ENCODE measurements at regions not wholly inside any gene's neighbourhood (a gene's known extent, or its start where the extent isn't known, plus 50 kb on each side); places are given as distances from the start of the nearest gene placed in this dataset.

GRCh38 chr1:177448036-177448615 lies 277.4 kb downstream of the BRINP2 start:
- Histone ChIP-seq H3K4me1 (replicated peaks in 1 of 2) (peaks cover 0 to 3% of the 10 kb centered on the region in 2 donors), H3K27ac (no peak overlapping the region), H3K4me3 (no peak overlapping the region)
- in situ Hi-C loops (cut with MboI; ENCODE audit: low pct_unique_long_range_greater_than_20kb in 2 of 9, low sequenced_read_pairs in 9 of 9, unreplicated experiment in 9 of 9) = no loop called here
- ATAC-seq (replicated peaks in 6 of 8) = peak in 1 of 8 experiments; percentile 27
- WGBS, 10 experiments = 43 to 100% (median 90%) methylated on average over 1 to 2 of the region's 2 CpGs; no CpG with 5 or more reads in 4 of the 10 experiments

GRCh38 chr1:177444997-177445746 lies 274.4 kb downstream of the BRINP2 start:
- H3K27ac ChIP-seq = no peak overlapping the region
- in situ Hi-C loops (cut with MboI; ENCODE audit: low pct_unique_long_range_greater_than_20kb in 2 of 9, low sequenced_read_pairs in 9 of 9, unreplicated experiment in 9 of 9) = no loop called here
- 11 to 95% (median 78%) methylated on average over 1 to 3 of the region's 3 CpGs; no CpG with 5 or more reads in 1 of the 10 experiments for WGBS, 10 experiments

GRCh38 chr1:177443003-177443402 lies 272.2 kb downstream of the BRINP2 start:
- in situ Hi-C loops (cut with MboI; ENCODE audit: low pct_unique_long_range_greater_than_20kb in 2 of 9, low sequenced_read_pairs in 9 of 9, unreplicated experiment in 9 of 9) = no loop called here
- Histone ChIP-seq H3K4me3 (no peak overlapping the region), H3K4me1 (replicated peaks in 1 of 2) (peaks cover 0 to 3% of the 10 kb centered on the region in 2 donors), H3K27ac (no peak overlapping the region)
- WGBS, 10 experiments = 38 to 100% (median 96%) methylated on average over 1 to 3 of the region's 3 CpGs; no CpG with 5 or more reads in 2 of the 10 experiments
- ATAC-seq (replicated peaks in 6 of 8) = no peak

More at GRCh38 chr1:177444997-177445746, 274.4 kb downstream of the BRINP2 start:
- Histone ChIP-seq H3K4me3 (no peak overlapping the region), H3K4me1 (replicated peaks in 1 of 2) (peaks cover 0 to 3% of the 10 kb centered on the region in 2 donors)
- peak in 2 of 8 experiments; percentile 36 to 63 for ATAC-seq (replicated peaks in 6 of 8)

- Histone ChIP-seq H3K4me3 (no peak overlapping the region), H3K27ac (no peak overlapping the region), H3K4me1 (replicated peaks in 1 of 2) (peaks cover 0 to 3% of the 10 kb centered on the region in 2 donors)
- whole genome bisulfite sequencing, 10 experiments = 7 to 100% (median 84%) methylated on average over 1 to 6 of the region's 6 CpGs
- in situ Hi-C loops (cut with MboI; ENCODE audit: low pct_unique_long_range_greater_than_20kb in 2 of 9, low sequenced_read_pairs in 9 of 9, unreplicated experiment in 9 of 9) = no loop called here
- ATAC-seq (replicated peaks in 6 of 8) = peak in 1 of 8 experiments; percentile 82
These were observed 271.8 kb downstream of the BRINP2 start for GRCh38 chr1:177442584-177442983.

GRCh38 chr1:177441281-177441680 lies 270.5 kb downstream of the BRINP2 start:
- no peak overlapping the region for H3K27ac ChIP-seq
- 14 to 100% (median 82%) methylated on average over 1 of the region's 1 CpG; no CpG with 5 or more reads in 2 of the 10 experiments for whole genome bisulfite sequencing, 10 experiments
- H3K4me3 ChIP-seq = no peak overlapping the region
- ATAC-seq (replicated peaks in 6 of 8) = no peak
- in situ Hi-C loops (cut with MboI; ENCODE audit: low pct_unique_long_range_greater_than_20kb in 2 of 9, low sequenced_read_pairs in 9 of 9, unreplicated experiment in 9 of 9) = no loop called here
- peaks cover 0 to 3% of the 10 kb centered on the region in 2 donors for H3K4me1 ChIP-seq (replicated peaks in 1 of 2)

GRCh38 chr1:177440821-177441220 lies 270.1 kb downstream of the BRINP2 start:
- no peak for ATAC-seq (replicated peaks in 6 of 8)
- Histone ChIP-seq H3K4me3 (no peak overlapping the region), H3K4me1 (replicated peaks in 1 of 2) (peaks cover 0 to 3% of the 10 kb centered on the region in 2 donors), H3K27ac (no peak overlapping the region)
- 20 to 100% (median 67%) methylated on average over 2 to 4 of the region's 4 CpGs for WGBS, 10 experiments
- in situ Hi-C loops (cut with MboI; ENCODE audit: low pct_unique_long_range_greater_than_20kb in 2 of 9, low sequenced_read_pairs in 9 of 9, unreplicated experiment in 9 of 9) = no loop called here

GRCh38 chr1:177439301-177439700 lies 268.5 kb downstream of the BRINP2 start:
- no peak for ATAC-seq (replicated peaks in 6 of 8)
- Histone ChIP-seq H3K4me1 (replicated peaks in 1 of 2) (no peaks in the 10 kb centered on the region), H3K27ac (no peak overlapping the region), H3K4me3 (no peak overlapping the region)
- in situ Hi-C loops (cut with MboI; ENCODE audit: low pct_unique_long_range_greater_than_20kb in 2 of 9, low sequenced_read_pairs in 9 of 9, unreplicated experiment in 9 of 9) = no loop called here

- ATAC-seq (replicated peaks in 6 of 8) = no peak
- 0 to 100% (median 83%) methylated on average over 1 of the region's 1 CpG; no CpG with 5 or more reads in 1 of the 10 experiments for WGBS, 10 experiments
- in situ Hi-C loops (cut with MboI; ENCODE audit: low pct_unique_long_range_greater_than_20kb in 2 of 9, low sequenced_read_pairs in 9 of 9, unreplicated experiment in 9 of 9) = no loop called here
- no peak overlapping the region for H3K27ac ChIP-seq
- no peak overlapping the region for H3K4me3 ChIP-seq
- no peaks in the 10 kb centered on the region for H3K4me1 ChIP-seq (replicated peaks in 1 of 2)
These were observed 264.6 kb downstream of the BRINP2 start for GRCh38 chr1:177435364-177435763.

GRCh38 chr1:177432897-177433296 lies 262.1 kb downstream of the BRINP2 start:
- Histone ChIP-seq H3K4me3 (no peak overlapping the region), H3K27ac (no peak overlapping the region), H3K4me1 (replicated peaks in 1 of 2) (no peaks in the 10 kb centered on the region)
- in situ Hi-C loops (cut with MboI; ENCODE audit: low pct_unique_long_range_greater_than_20kb in 2 of 9, low sequenced_read_pairs in 9 of 9, unreplicated experiment in 9 of 9) = no loop called here
- ATAC-seq (replicated peaks in 6 of 8) = no peak
- 0 to 100% (median 67%) methylated on average over 1 of the region's 1 CpG; no CpG with 5 or more reads in 3 of the 10 experiments for WGBS, 10 experiments

- in situ Hi-C loops (cut with MboI; ENCODE audit: low pct_unique_long_range_greater_than_20kb in 2 of 9, low sequenced_read_pairs in 9 of 9, unreplicated experiment in 9 of 9) = no loop called here
- Histone ChIP-seq H3K4me3 (no peak overlapping the region), H3K27ac (no peak overlapping the region), H3K4me1 (replicated peaks in 1 of 2) (no peaks in the 10 kb centered on the region)
- WGBS, 10 experiments = 50 to 100% (median 86%) methylated on average over 1 of the region's 1 CpG; no CpG with 5 or more reads in 5 of the 10 experiments
- no peak for ATAC-seq (replicated peaks in 6 of 8)
These were observed 260.4 kb downstream of the BRINP2 start for GRCh38 chr1:177431123-177431522.

- no peak overlapping the region for H3K27ac ChIP-seq
- in situ Hi-C loops (cut with MboI; ENCODE audit: low pct_unique_long_range_greater_than_20kb in 2 of 9, low sequenced_read_pairs in 9 of 9, unreplicated experiment in 9 of 9) = no loop called here
- ATAC-seq (replicated peaks in 6 of 8) = no peak
- no peak overlapping the region for H3K4me3 ChIP-seq
- WGBS, 10 experiments = 13 to 88% (median 72%) methylated on average over 1 to 2 of the region's 2 CpGs; no CpG with 5 or more reads in 1 of the 10 experiments
- H3K4me1 ChIP-seq (replicated peaks in 1 of 2) = no peaks in the 10 kb centered on the region
These were observed 258.5 kb downstream of the BRINP2 start for GRCh38 chr1:177429234-177429633.

- Histone ChIP-seq H3K4me1 (replicated peaks in 1 of 2) (no peaks in the 10 kb centered on the region), H3K4me3 (no peak overlapping the region), H3K27ac (no peak overlapping the region)
- 0 to 100% (median 93%) methylated on average over 1 of the region's 1 CpG; no CpG with 5 or more reads in 1 of the 10 experiments for WGBS, 10 experiments
- in situ Hi-C loops (cut with MboI; ENCODE audit: low pct_unique_long_range_greater_than_20kb in 2 of 9, low sequenced_read_pairs in 9 of 9, unreplicated experiment in 9 of 9) = no loop called here
- ATAC-seq (replicated peaks in 6 of 8) = no peak
These were observed 257.1 kb downstream of the BRINP2 start for GRCh38 chr1:177427811-177428210.

GRCh38 chr1:177426497-177426896 lies 255.7 kb downstream of the BRINP2 start:
- Histone ChIP-seq H3K4me1 (replicated peaks in 1 of 2) (no peaks in the 10 kb centered on the region), H3K4me3 (no peak overlapping the region), H3K27ac (no peak overlapping the region)
- ATAC-seq (replicated peaks in 6 of 8) = peak in 1 of 8 experiments; percentile 16
- in situ Hi-C loops (cut with MboI; ENCODE audit: low pct_unique_long_range_greater_than_20kb in 2 of 9, low sequenced_read_pairs in 9 of 9, unreplicated experiment in 9 of 9) = no loop called here
- 0 to 78% (median 57%) methylated on average over 1 of the region's 1 CpG; no CpG with 5 or more reads in 3 of the 10 experiments for WGBS, 10 experiments

Data from motor neuron (in vitro differentiated cells).